OCI-LY7 (cell line): ENCODE measurements at regions not wholly inside any gene's neighbourhood (a gene's known extent, or its start where the extent isn't known, plus 50 kb on each side); places are given as distances from the start of the nearest gene placed in this dataset.

Source experiments
- BruUV-seq: library from RNA; stranded (reverse); fragments of 400-500 nt; replicated peaks from 2 replicates; lab custom pipeline; 2021; lab: Mats Ljungman, UMichigan
- CTCF ChIA-PET: fragments of 300-600 bp; sonication (Branson Sonifier 250); formaldehyde crosslinking; loops from one replicate; lab custom pipeline; 2022; ENCODE audit warnings: antibody characterized with exemption; ENCODE audit not compliant: unreplicated experiment; lab: Charles Lee
- POLR2A ChIA-PET: fragments of 300-600 bp; sonication (Branson Sonifier 250); formaldehyde crosslinking; loops from one replicate; lab custom pipeline; 2022; ENCODE audit warnings: antibody characterized with exemption; lab: Charles Lee
- DNase-seq: peaks from one replicate; pipeline ENCODE4 v3.0.0-alpha.2; 2015; ENCODE audit warnings: low spot score
- H2AFZ ChIP-seq: fragments of 200-600 bp; sonication (generic), shearing (Covaris generic); 2 replicates; pipeline ENCODE4 v1.6.1; 2014; ENCODE audit warnings: mild to moderate bottlenecking, antibody characterized with exemption, low read length, moderate library complexity
- H3K27ac ChIP-seq: fragments of 200-600 bp; sonication (generic); 2 replicates; pipeline ENCODE4 v1.5.1; 2014; ENCODE audit warnings: mixed run types, low read depth, mild to moderate bottlenecking, moderate library complexity, low read length, inconsistent platforms; ENCODE audit not compliant: poor library complexity, severe bottlenecking
- H3K36me3 ChIP-seq: fragments of 200-600 bp; sonication (generic); 2 replicates; pipeline ENCODE4 v1.6.1; 2014; ENCODE audit warnings: mild to moderate bottlenecking, antibody characterized with exemption, low read length, moderate library complexity, mixed read lengths; ENCODE audit not compliant: insufficient read depth
- H3K4me1 ChIP-seq: fragments of 200-600 bp; sonication (generic); 2 replicates; pipeline ENCODE4 v1.5.1; 2014; ENCODE audit warnings: mild to moderate bottlenecking, low read length; ENCODE audit not compliant: insufficient read depth, poor library complexity, severe bottlenecking
- H3K4me2 ChIP-seq: fragments of 200-600 bp; sonication (generic); 2 replicates; pipeline ENCODE4 v1.6.1; 2014; ENCODE audit warnings: mild to moderate bottlenecking, low read length
- H3K4me3 ChIP-seq: fragments of 200-600 bp; sonication (generic); 2 replicates; pipeline ENCODE4 v1.5.1; 2014; ENCODE audit warnings: mild to moderate bottlenecking, low read depth, low read length; ENCODE audit not compliant: poor library complexity, severe bottlenecking
- H3K79me2 ChIP-seq: fragments of 200-600 bp; sonication (generic); 2 replicates; pipeline ENCODE4 v1.6.1; 2016; ENCODE audit warnings: low read depth, mild to moderate bottlenecking, low read length, moderate library complexity, mixed read lengths; ENCODE audit not compliant: insufficient read depth
- H3K9me2 ChIP-seq: fragments of 200-600 bp; sonication (generic); 2 replicates; pipeline ENCODE4 v1.6.1; 2016; ENCODE audit warnings: mild to moderate bottlenecking, low read length, mixed read lengths; ENCODE audit not compliant: insufficient read depth
- H3K9me3 ChIP-seq: fragments of 200-600 bp; sonication (generic); 2 replicates; pipeline ENCODE4 v1.6.1; 2014; ENCODE audit warnings: mild to moderate bottlenecking, mixed run types, low read length, mixed read lengths
- H4K20me1 ChIP-seq: fragments of 200-600 bp; sonication (generic); 2 replicates; pipeline ENCODE4 v1.6.1; 2014; ENCODE audit warnings: mild to moderate bottlenecking, antibody characterized with exemption, low read length, moderate library complexity, mixed read lengths; ENCODE audit not compliant: insufficient read depth
- CTCF ChIP-seq: fragments of 200-600 bp; sonication (generic); conservative IDR thresholded peaks from 2 replicates; pipeline ENCODE4 v1.5.1; 2014; ENCODE audit warnings: mild to moderate bottlenecking, antibody characterized with exemption, low read length, moderate library complexity, mixed read lengths
- EZH2phosphoT487 ChIP-seq: fragments of 200-600 bp; sonication (generic); IDR thresholded peaks from 2 replicates; pipeline ENCODE4 v1.6.1; 2018; ENCODE audit warnings: low read depth, borderline replicate concordance, mild to moderate bottlenecking, mixed run types, antibody characterized with exemption, low read length, moderate library complexity, mixed read lengths
- intact Hi-C: fragments of 100-400 bp; cut with micrococcal nuclease; formaldehyde crosslinking; loops from one replicate; pipeline ENCODE4 v1.10.0; 2022; ENCODE audit not compliant: unreplicated experiment

DNA sequence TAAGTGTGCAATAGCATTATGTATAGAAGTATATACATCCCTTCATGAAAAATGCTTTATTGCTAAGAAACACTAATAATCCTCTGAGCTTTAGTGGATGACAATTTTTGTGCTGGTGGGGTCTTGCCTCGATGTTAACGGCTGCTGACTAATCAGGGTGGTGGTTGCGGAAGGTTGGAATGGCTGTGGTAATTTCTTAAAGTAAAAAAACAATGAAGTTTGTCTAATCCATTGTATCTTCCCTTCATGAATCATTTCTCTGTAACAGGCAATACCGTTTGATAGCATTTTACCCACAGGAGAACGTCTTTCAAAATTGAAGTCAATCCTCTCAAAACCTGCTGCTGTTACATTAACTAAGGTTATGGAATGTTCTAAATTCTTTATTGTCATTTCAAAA lies 816.5 kb upstream of the GJE1 start:
- ChIA-PET POLR2A (no interaction called here), CTCF (no interaction called here)
- intact Hi-C loops, result no loop called here
- Histone ChIP-seq H4K20me1 (no peaks in the 10 kb centered on the region), H3K4me1 (no peaks in the 10 kb centered on the region), H3K27ac (no peak overlapping the region), H3K36me3 (no peaks in the 10 kb centered on the region), H3K4me3 (no peak overlapping the region), H3K79me2 (no peaks in the 10 kb centered on the region), H3K9me3 (no peaks in the 10 kb centered on the region), H3K4me2 (no peak overlapping the region), H2AFZ (no peak overlapping the region), H3K9me2 (no peaks in the 10 kb centered on the region; the same call in 1 of the 2 replicates)
- no TSS peak for BruUV-seq
- no peak for DNase-seq
- no peak for TF ChIP-seq CTCF
- no peak for TF ChIP-seq EZH2phosphoT487

DNA sequence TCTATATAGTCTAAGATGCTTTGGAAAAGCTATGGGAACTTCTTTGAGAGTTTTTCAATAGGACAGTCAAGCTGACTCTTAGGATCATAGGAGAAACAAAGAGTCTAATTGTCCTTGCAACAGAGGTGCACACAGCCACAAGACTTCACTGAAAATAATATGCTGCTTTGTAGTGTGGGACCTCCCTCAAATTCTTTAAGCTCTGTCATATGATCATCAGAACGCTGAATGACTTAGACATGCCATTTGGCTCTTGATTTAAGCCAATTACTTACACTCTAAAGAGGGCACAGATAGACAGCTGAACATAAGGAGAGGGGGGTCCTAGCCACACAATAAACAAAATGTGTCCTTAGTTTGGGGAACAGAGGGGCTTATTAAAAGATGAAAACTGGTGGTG lies 818.7 kb upstream of the GJE1 start:
- Histone ChIP-seq H3K4me1 (no peaks in the 10 kb centered on the region), H3K4me2 (no peak overlapping the region), H4K20me1 (no peaks in the 10 kb centered on the region), H3K9me2 (no peaks in the 10 kb centered on the region; the same call in 1 of the 2 replicates), H3K79me2 (no peaks in the 10 kb centered on the region), H3K36me3 (no peaks in the 10 kb centered on the region), H3K27ac (no peak overlapping the region), H3K4me3 (no peak overlapping the region), H2AFZ (no peak overlapping the region), H3K9me3 (no peaks in the 10 kb centered on the region)
- intact Hi-C loops, result no loop called here
- CTCF ChIA-PET, result no interaction called here
- no peak for DNase-seq
- BruUV-seq, result no TSS peak
- no peak for TF ChIP-seq CTCF
- no peak for TF ChIP-seq EZH2phosphoT487
- POLR2A ChIA-PET, result no interaction called here

DNA sequence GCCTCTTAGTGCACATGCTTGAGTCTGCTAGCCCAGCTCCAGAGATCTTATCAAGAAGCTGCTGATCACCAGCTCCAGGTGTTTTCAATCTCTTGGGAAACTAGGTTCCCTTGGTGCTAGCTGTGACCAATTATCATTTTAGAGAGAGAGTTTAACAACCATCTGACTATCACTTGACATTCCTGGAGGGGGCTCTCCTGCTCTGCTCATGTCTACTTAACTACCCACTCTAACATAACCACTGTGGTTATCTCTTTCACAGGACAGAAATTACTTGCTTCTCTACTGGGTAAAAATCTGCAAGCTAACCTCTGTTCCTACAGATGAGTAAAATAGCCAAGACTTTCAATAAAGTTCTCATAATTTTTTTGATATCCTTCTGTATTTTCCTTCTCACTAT lies 823.4 kb upstream of the GJE1 start:
- BruUV-seq, result no TSS peak
- Histone ChIP-seq H3K9me3 (no peaks in the 10 kb centered on the region), H3K4me1 (no peaks in the 10 kb centered on the region), H3K27ac (no peak overlapping the region), H3K4me2 (no peak overlapping the region), H3K36me3 (no peaks in the 10 kb centered on the region), H4K20me1 (no peaks in the 10 kb centered on the region), H3K9me2 (no peaks in the 10 kb centered on the region; the same call in 1 of the 2 replicates), H3K4me3 (no peak overlapping the region), H3K79me2 (no peaks in the 10 kb centered on the region), H2AFZ (no peak overlapping the region)
- ChIA-PET POLR2A (no interaction called here), CTCF (no interaction called here)
- DNase-seq, result peak; percentile 8
- intact Hi-C loops, result no loop called here
- no peak for TF ChIP-seq EZH2phosphoT487
- peak; percentile 47; the same call in 1 of the 2 replicates for TF ChIP-seq CTCF
